ENCODE measurements at regions not wholly inside any gene's neighbourhood (a gene's known extent, or its start where the extent isn't known, plus 50 kb on each side); places are given as distances from the start of the nearest gene placed in this dataset.

DNA sequence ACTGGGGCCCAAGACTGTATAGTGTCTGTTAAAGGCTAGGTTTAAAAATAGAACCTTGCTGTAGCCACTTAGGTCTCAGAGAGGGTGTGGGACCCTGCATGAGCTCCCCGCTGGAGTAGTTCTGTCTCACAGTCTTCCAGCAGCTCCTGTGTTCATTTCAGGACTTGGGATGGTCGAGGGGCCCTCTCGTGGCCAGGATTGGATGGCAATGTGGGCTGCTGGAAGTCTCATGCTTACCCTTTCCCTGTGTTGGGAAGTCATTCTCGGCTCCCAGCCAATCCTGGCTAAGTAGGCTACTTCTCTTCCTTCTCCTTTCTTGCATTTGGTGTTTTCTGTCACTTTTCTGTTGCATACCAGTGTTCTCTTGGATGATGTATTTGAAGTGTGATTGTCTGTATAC, 284.0 kb upstream of the GCFC2 start:
- TF ChIP-seq POLR2A (IDR thresholded peaks at IDR 0.05) (no peak), CTCF (IDR thresholded peaks at IDR 0.05 in 4 of 5, conservative IDR thresholded peaks at IDR 0.05 in 1 of 5) (no peak)
